CD4-positive, alpha-beta T cell treated with Interleukin-2 at 100 ng/mL for 4 hours (primary cell): ENCODE measurements at regions not wholly inside any gene's neighbourhood (a gene's known extent, or its start where the extent isn't known, plus 50 kb on each side); places are given as distances from the start of the nearest gene placed in this dataset.

Experiments
- DNase-seq: peaks from one replicate; pipeline ENCODE4 v3.0.0-alpha.2; 2020; ENCODE audit warnings: low spot score

- no peak for DNase-seq
These were observed 1012.4 kb downstream of the GRIK2 start for GRCh38 chr6:102405860-102406259.

- DNase-seq, result no peak
These were observed 1009.3 kb downstream of the GRIK2 start for GRCh38 chr6:102402635-102403329.

- no peak for DNase-seq
These were observed 1005.4 kb downstream of the GRIK2 start for GRCh38 chr6:102398788-102399390.

GRCh38 chr6:102390541-102390940 lies 997.0 kb downstream of the GRIK2 start:
- no peak for DNase-seq

GRCh38 chr6:102389994-102390393 lies 996.5 kb downstream of the GRIK2 start:
- no peak for DNase-seq

GRCh38 chr6:102387326-102388033 lies 994.0 kb downstream of the GRIK2 start:
- no peak for DNase-seq

GRCh38 chr6:102381203-102381602 lies 987.7 kb downstream of the GRIK2 start:
- DNase-seq, result no peak

- no peak for DNase-seq
These were observed 962.7 kb downstream of the GRIK2 start for GRCh38 chr6:102356170-102356569.

- DNase-seq, result no peak
These were observed 962.1 kb downstream of the GRIK2 start for GRCh38 chr6:102355578-102355977.

GRCh38 chr6:102352552-102352951 lies 959.0 kb downstream of the GRIK2 start:
- no peak for DNase-seq

- no peak for DNase-seq
These were observed 951.3 kb downstream of the GRIK2 start for GRCh38 chr6:102344769-102345168.

- no peak for DNase-seq
These were observed 946.8 kb downstream of the GRIK2 start for GRCh38 chr6:102340311-102340710.

- no peak for DNase-seq
These were observed 940.2 kb downstream of the GRIK2 start for GRCh38 chr6:102333736-102334135.

GRCh38 chr6:102327697-102328225 lies 934.3 kb downstream of the GRIK2 start:
- DNase-seq, result no peak

GRCh38 chr6:102313699-102314098 lies 920.2 kb downstream of the GRIK2 start:
- no peak for DNase-seq

- DNase-seq, result no peak
These were observed 916.2 kb downstream of the GRIK2 start for GRCh38 chr6:102309700-102310099.

GRCh38 chr6:102300350-102300749 lies 906.8 kb downstream of the GRIK2 start:
- no peak for DNase-seq

- DNase-seq, result no peak
These were observed 904.5 kb downstream of the GRIK2 start for GRCh38 chr6:102298051-102298450.
